Hippocampal formation (tissue), 2 donors: ENCODE measurements at regions not wholly inside any gene's neighbourhood (a gene's known extent, or its start where the extent isn't known, plus 50 kb on each side); places are given as distances from the start of the nearest gene placed in this dataset.

Experiments used
- DNase-seq, 2 donors: peaks; one replicate each; lab custom pipeline; 2025; lab: John Stamatoyannopoulos, UW

- no peak for DNase-seq
Measured at GRCh38 chr15:47212222-47213010, 504.9 kb upstream of the SEMA6D start.

DNA sequence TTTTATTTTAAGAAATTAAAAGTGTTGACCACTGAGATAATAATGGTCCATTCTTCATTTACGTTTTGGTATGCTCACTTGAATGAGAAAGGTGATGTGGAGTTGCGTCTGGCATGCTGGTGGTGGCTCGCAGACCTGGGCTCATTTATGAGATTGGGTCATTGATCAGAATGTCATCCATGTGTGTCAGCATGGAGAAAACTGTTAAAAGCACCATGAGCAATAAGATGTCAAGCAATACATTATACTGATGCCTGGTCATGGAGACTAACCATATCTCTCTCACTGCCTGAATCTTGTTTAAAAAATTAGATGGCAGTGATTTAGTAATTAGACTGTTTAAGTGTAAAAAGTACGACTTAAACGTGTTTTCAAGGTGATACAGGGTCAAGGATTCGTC lies 503.4 kb upstream of the SEMA6D start:
- DNase-seq: no peak

DNA sequence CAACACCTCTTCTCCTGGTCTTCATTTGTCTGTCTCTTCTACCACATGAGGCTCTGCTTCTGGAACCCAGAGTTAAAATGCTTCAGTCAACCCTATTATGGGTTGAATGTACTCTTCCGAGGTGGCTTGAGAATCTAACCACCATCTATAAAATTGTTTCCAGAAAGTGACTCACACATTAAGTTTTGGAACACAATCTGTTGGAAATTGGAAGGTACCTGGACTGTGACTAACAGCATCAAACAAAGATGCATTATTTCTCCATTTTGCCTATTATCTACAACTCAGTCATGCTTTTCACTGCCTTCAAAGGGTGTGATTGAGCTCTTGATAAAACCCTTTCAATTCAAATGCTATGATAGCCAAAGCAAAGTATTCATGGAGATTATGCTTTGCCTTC lies 499.0 kb upstream of the SEMA6D start:
- DNase-seq: no peak

DNA sequence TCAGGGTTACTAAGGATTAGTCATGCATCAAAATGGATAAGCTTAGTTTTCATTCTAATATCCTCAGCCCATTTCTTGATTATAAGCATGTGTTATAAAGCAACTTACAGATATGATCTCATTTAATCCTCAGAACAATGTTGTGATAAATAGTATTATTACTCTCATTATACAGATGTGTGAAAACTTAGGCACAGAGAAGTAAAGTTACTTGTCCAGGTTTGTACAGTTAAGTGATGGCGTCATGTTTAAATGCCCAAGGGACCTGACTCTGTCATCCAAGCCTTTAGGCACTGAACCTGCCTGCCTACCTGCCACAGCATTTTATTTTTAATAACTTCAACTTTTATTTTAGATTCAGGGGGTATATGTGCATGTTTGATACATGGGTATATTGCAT lies 472.9 kb upstream of the SEMA6D start:
- no peak for DNase-seq

DNA sequence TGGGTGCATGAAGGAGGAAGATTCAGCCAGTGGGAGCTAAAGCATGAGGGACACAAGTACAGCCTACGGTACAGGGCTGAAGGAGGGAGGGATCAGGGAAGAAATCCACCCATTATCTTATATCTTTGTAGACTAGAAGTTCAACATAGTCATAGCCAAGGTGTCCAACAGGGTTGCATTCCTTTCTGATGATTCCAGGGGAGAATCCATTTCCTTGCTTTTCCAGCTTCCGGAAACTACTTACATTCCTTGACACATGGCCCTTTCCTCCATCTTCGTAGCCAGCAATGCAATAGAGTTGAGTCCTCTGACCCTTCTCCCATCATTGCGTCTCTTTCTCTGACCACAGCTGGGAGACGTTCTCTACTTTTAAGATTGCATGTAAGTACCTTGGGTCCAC lies 471.0 kb upstream of the SEMA6D start:
- DNase-seq: no peak

- no peak for DNase-seq
Measured at GRCh38 chr15:47258521-47258920, 458.8 kb upstream of the SEMA6D start.

DNA sequence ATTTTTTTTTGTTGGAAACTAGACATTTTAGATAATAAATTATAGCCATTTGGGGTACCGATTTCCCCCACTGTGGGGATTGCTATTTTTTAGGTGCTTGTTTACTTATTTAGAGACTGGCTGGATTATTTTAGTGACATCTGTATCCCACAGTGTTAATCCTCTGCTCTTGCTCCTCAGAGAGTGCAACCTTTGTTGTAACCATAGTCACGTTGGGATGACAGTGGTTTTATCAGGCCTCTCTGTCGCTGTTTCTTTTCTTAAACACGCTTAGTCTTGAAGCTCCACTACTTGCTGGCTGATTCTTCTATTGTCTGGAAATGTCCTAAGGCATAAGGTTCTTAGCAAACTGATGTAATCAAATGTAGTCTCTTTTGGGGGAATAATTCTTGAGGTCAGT lies 451.6 kb upstream of the SEMA6D start:
- DNase-seq: no peak

DNA sequence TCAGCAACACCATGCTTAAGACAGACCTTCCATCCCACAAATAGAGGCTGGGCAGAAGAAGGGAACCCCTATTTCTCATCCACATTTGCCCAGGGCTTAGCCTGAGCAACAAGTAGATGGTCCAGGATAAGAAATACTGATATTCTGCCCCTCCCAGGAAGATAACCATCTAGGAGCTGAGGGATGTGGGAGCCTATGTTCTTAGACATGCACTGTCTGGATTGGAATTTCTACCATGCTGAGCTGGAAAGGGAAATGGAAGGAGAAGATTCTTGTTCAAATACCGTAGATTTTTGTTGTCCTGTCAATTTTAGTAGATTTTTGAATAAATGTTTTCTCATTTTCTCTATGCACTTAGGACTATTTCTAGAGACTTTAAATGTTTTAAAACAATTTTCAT lies 450.7 kb upstream of the SEMA6D start:
- no peak for DNase-seq

GRCh38 chr15:47273864-47274263 lies 443.4 kb upstream of the SEMA6D start:
- DNase-seq: no peak

DNA sequence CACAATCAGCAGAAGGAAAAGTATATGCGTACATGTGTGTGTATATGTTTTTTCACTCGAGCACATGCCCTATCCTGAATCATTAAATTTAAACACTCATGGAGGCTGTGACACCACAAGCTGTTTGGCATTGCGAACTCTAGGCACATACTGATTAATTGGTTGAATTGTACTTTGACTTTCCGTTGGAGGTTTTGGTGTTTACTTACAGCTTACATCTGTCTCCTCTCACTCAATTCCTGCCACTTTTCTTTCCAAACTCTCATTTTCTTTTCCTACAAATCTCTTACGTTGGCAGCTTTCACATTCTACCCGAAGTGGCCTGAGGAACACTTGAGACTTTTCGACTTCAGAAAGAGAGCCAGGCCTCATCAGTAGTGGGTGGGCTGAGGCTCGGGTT lies 434.1 kb upstream of the SEMA6D start:
- DNase-seq: no peak

DNA sequence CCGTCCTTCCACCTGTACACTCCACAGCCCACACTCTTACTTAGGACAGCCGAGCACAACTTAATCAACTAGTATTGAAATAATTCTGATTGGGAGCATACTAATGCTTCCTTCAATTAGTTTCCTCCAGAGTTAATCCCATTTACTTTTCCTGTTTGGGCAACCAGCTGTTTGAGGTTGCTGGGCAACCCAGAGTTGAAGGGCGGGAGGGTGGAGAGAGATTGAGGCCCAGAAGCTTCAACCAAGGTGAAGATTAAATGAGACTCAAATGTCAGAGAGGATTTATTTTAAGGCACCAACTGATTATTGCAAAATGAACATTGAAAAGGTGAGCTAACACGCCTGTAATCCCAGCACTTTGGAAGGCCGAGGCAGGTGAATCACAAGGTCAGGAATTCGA lies 428.5 kb upstream of the SEMA6D start:
- DNase-seq: no peak

GRCh38 chr15:47289656-47290055 lies 427.6 kb upstream of the SEMA6D start:
- no peak for DNase-seq

DNA sequence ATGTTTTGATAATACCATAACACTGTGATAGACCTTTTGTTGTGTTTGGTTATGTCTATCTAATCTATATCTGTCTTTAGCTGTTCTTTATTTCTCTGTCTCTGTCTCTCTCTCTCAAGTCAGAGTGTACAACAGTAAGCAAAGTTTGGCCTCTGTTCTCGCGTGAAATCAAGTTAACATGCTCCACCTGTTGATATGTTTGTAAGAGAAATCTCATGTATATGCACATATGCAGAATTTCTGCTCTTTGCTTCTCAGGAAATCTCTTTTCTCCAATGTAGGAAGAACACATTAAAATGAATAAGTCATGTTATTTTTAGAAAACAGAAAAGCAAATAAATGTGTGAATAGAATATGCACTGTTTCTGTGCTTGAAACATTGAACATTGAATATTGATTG lies 425.5 kb upstream of the SEMA6D start:
- DNase-seq: no peak

GRCh38 chr15:47292638-47293190 lies 424.6 kb upstream of the SEMA6D start:
- DNase-seq: no peak

GRCh38 chr15:47293466-47294162 lies 423.7 kb upstream of the SEMA6D start:
- DNase-seq: peak; percentile 2 to 68

DNA sequence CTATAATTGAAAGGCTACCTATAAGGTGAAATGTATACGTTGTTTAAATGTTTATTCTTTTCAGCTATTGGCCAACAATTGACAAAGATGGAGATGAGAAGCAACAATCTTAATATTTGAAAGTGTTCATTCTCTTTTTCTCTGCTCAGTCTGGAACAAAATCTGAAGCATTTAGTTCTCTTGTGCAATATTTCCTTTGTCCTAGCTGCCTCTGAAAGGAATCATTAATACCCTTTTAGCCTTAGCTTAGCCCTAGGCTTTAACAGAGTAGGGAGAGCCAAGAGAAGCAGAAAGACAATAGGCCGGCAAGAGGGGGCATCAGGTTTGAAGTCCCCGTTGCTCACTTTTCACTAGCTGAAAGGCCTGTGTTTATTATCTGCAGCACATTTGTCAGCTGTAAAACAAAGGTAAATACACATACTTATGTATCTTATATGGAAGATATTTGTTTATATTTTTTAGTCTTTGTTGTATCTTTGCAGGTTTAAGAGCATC lies 422.5 kb upstream of the SEMA6D start:
- DNase-seq: no peak

DNA sequence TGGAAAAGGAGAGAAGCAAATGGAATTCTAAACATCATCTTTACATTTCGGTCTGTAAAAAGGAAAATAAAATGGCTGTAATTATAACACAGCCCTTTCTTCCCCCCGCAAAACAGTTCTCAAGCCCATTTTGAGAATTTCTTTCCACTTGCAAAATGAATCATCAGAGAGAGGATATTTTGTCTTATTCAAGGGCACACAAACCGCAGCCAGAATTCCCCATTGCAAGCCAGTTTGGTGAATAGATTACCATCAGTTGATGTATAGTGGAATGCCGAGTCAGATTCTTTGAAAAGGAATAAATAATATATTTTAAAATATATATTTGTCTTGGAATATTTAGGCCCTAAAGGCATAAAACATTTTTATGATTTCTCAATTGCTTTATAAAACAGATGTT lies 420.4 kb upstream of the SEMA6D start:
- no peak for DNase-seq

DNA sequence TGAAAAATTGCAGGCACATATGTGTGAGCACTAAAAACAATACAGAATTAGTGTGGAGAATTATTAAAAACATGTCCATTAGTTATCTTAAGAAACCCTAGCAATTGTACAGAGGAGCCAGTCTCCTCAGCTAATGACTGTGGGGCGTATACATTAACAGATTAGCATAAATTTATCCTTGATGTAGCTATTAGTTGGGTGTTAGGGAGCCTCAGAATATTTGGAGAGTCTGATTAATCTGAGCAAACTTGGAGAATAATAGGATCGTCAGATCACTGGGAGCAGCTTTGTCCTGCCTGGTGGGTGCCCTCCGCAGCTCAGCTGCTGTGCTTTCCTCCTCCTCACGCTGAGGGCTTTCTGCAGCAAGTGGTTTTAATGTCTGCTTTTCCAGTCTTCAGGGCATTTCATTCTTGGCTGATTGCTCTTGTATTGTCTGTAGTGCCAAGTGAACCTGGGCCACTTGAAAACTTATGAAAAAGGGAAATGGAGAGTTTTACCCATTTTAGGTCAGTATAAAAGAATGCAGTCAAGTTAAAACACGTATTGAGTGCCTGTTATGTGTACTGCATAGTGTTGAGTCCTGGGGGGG lies 417.4 kb upstream of the SEMA6D start:
- DNase-seq: no peak

GRCh38 chr15:47300596-47300995 lies 416.7 kb upstream of the SEMA6D start:
- DNase-seq: no peak

DNA sequence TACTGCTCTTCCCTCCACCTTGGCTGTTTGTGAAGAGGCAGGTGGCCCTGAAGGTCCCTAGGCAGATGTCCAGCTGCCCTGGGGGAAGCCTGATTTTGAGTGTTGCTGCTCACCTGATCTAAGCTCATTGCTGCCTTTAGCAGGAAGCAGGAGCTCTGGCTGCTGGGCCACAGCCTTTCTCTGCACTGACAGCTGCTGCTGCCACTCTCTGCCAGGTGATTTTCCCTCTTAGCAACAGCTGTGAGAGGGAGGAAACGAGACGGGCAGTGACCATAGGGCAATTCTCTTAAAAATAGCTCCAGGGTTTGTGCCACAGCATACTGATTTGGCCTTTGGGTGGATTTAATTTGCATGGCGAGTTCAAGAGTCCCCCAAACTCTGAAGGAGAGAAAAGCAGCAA lies 415.8 kb upstream of the SEMA6D start:
- DNase-seq: no peak

- no peak for DNase-seq
Measured at GRCh38 chr15:47304656-47305055, 412.6 kb upstream of the SEMA6D start.

- DNase-seq: no peak
Measured at GRCh38 chr15:47312161-47312560, 405.1 kb upstream of the SEMA6D start.
